K562 (cell line): ENCODE measurements at regions not wholly inside any gene's neighbourhood (a gene's known extent, or its start where the extent isn't known, plus 50 kb on each side); places are given as distances from the start of the nearest gene placed in this dataset.

Source experiments
- ARHGAP35 ChIP-seq: fragments of 450-650 bp; IDR thresholded peaks from 2 replicates; pipeline ENCODE4 v1.6.1; 2018; ENCODE audit not compliant: partially characterized antibody
- GABPA ChIP-seq: fragments of 200-800 bp; sonication (Bioruptor generic); conservative IDR thresholded peaks from 2 replicates; pipeline ENCODE4 v1.6.1; 2016; ENCODE audit warnings: low read depth, missing genetic modification characterization, missing compliant biosample characterization
- NR2C2 ChIP-seq, 2 experiments: fragments of 200-800 bp in 1 of 2; sonication (Bioruptor generic) in 1 of 2; sonication (generic) in 1 of 2; formaldehyde crosslinking in 1 of 2; IDR thresholded peaks; 2 replicates each; pipeline versions ENCODE4 v1.6.1 to v1.8.0; 2016 to 2022; ENCODE audit warnings: mild to moderate bottlenecking in 1 of 2, missing compliant biosample characterization in 1 of 2, missing genetic modification characterization in 1 of 2, missing genetic modification reagents in 1 of 2
- NRF1 ChIP-seq, 2 experiments: fragments of 450-650 bp; IDR thresholded peaks in 1 of 2; conservative IDR thresholded peaks in 1 of 2; 2 replicates each; pipeline ENCODE4 v1.6.1; 2014; ENCODE audit warnings: mild to moderate bottlenecking in 2 of 2
- ZZZ3 ChIP-seq: fragments of 450-650 bp; IDR thresholded peaks from 2 replicates; pipeline ENCODE4 v1.6.1; 2016; ENCODE audit warnings: antibody characterized with exemption, mild to moderate bottlenecking, moderate library complexity

- TF ChIP-seq NR2C2 (CRISPR knock-in tag; IDR thresholded peaks at IDR 0.05) = no peak
- no peak for TF ChIP-seq NR2C2 (tag; IDR thresholded peaks at IDR 0.05)
- TF ChIP-seq GABPA (tag) = no peak
- TF ChIP-seq ZZZ3 = no peak
- TF ChIP-seq NRF1 (conservative IDR thresholded peaks at IDR 0.05 in 1 of 2, IDR thresholded peaks at IDR 0.05 in 1 of 2) = no peak
- TF ChIP-seq ARHGAP35 = no peak
Observed at GRCh38 chr12:59030415-59030814, 110.1 kb upstream of the LRIG3 start.
